ENCODE measurements at regions not wholly inside any gene's neighbourhood (a gene's known extent, or its start where the extent isn't known, plus 50 kb on each side); places are given as distances from the start of the nearest gene placed in this dataset.

- Histone ChIP-seq H3K79me2 (ENCODE audit: control insufficient read depth, insufficient read depth, low read length) (no peaks in the 10 kb centered on the region), H3K27me3 (ENCODE audit: control insufficient read depth in 2 of 2, insufficient read depth in 2 of 2, low read length in 2 of 2) (no peaks in the 10 kb centered on the region), H3K27ac (ENCODE audit: insufficient read depth, low read depth, low read length) (no peak overlapping the region), H3K4me2 (ENCODE audit: insufficient read depth, low read length) (no peak overlapping the region), H3K4me1 (ENCODE audit: control insufficient read depth, extremely low read depth, insufficient read depth, low read length) (no peaks in the 10 kb centered on the region), H4K20me1 (replicated peaks; ENCODE audit: control insufficient read depth, extremely low read depth, insufficient read depth, low read length) (no peaks in the 10 kb centered on the region), H3K4me3 (replicated peaks in 1 of 3; ENCODE audit: insufficient read depth in 1 of 3, low read depth in 1 of 3, low read length in 3 of 3) (no peak overlapping the region), H3K9ac (replicated peaks; ENCODE audit: extremely low read depth, insufficient read depth, low read length) (no peak overlapping the region), H2AFZ (ENCODE audit: low read depth, low read length) (no peak overlapping the region), H3K9me1 (replicated peaks; ENCODE audit: control insufficient read depth, extremely low read depth, insufficient read depth, low read length) (no peaks in the 10 kb centered on the region), H3K36me3 (ENCODE audit: control insufficient read depth in 2 of 2, extremely low read depth in 1 of 2, insufficient read depth in 2 of 2, low read length in 2 of 2) (no peaks in the 10 kb centered on the region), H3K9me3 (replicated peaks; ENCODE audit: control insufficient read depth, insufficient read depth, low read length) (peaks cover 3% of the 10 kb centered on the region)
- POLR2A ChIA-PET, result no interaction called here
- CTCF ChIA-PET, result no interaction called here
- no peak for DNase-seq (ENCODE audit: low read depth, low spot score)
- intact Hi-C loops (cut with micrococcal nuclease) (no loop called here), dilution Hi-C loops (cut with MboI; ENCODE audit: extremely low pct_ligation_motif_present, low sequenced_read_pairs) (no loop called here)
- no peak for FAIRE-seq
- TF ChIP-seq EZH2 (IDR thresholded peaks at IDR 0.05; ENCODE audit: borderline replicate concordance, low read depth, low read length, severe bottlenecking) (no peak), GATA2 (IDR thresholded peaks at IDR 0.05; ENCODE audit: insufficient read depth, insufficient read length, low read depth, low read length) (no peak)
- BruUV-seq (replicated peaks), result no TSS peak
Measured at GRCh38 chr21:24210130-24210529, 1397.2 kb downstream of the MRPL39 start.

GRCh38 chr21:24208562-24209260 is 1398.6 kb downstream of the MRPL39 start:
- intact Hi-C loops (cut with micrococcal nuclease), result no loop called here
- H2AFZ ChIP-seq (ENCODE audit: low read depth, low read length), result no peak overlapping the region
- dilution Hi-C loops (cut with MboI; ENCODE audit: extremely low pct_ligation_motif_present, low sequenced_read_pairs), result no loop called here
- peaks cover 3% of the 10 kb centered on the region for H3K9me3 ChIP-seq (replicated peaks; ENCODE audit: control insufficient read depth, insufficient read depth, low read length)
- no peak overlapping the region for H3K4me2 ChIP-seq (ENCODE audit: insufficient read depth, low read length)
- FAIRE-seq (no peak), DNase-seq (ENCODE audit: low read depth, low spot score) (no peak)
- no peaks in the 10 kb centered on the region for H3K79me2 ChIP-seq (ENCODE audit: control insufficient read depth, insufficient read depth, low read length)
- H3K27me3 ChIP-seq (ENCODE audit: control insufficient read depth in 2 of 2, insufficient read depth in 2 of 2, low read length in 2 of 2), result no peaks in the 10 kb centered on the region
- H3K9me1 ChIP-seq (replicated peaks; ENCODE audit: control insufficient read depth, extremely low read depth, insufficient read depth, low read length), result no peaks in the 10 kb centered on the region
- H4K20me1 ChIP-seq (replicated peaks; ENCODE audit: control insufficient read depth, extremely low read depth, insufficient read depth, low read length), result no peaks in the 10 kb centered on the region
- H3K27ac ChIP-seq (ENCODE audit: insufficient read depth, low read depth, low read length), result no peak overlapping the region
- no peaks in the 10 kb centered on the region for H3K36me3 ChIP-seq (ENCODE audit: control insufficient read depth in 2 of 2, extremely low read depth in 1 of 2, insufficient read depth in 2 of 2, low read length in 2 of 2)
- no peak overlapping the region for H3K9ac ChIP-seq (replicated peaks; ENCODE audit: extremely low read depth, insufficient read depth, low read length)
- no peaks in the 10 kb centered on the region for H3K4me1 ChIP-seq (ENCODE audit: control insufficient read depth, extremely low read depth, insufficient read depth, low read length)
- ChIA-PET POLR2A (no interaction called here), CTCF (no interaction called here)
- no TSS peak for BruUV-seq (replicated peaks)
- TF ChIP-seq CTCF (IDR thresholded peaks at IDR 0.05; ENCODE audit: extremely low read depth in 1 of 2, insufficient read depth in 1 of 2, low read depth in 1 of 2, low read length in 2 of 2) (no peak), GATA2 (IDR thresholded peaks at IDR 0.05; ENCODE audit: insufficient read depth, insufficient read length, low read depth, low read length) (no peak), JUN (IDR thresholded peaks at IDR 0.05; ENCODE audit: borderline replicate concordance, insufficient read depth, insufficient read length, low read depth) (no peak), POLR2AphosphoS5 (IDR thresholded peaks at IDR 0.05; ENCODE audit: insufficient read depth, low read depth, low read length) (no peak), EZH2 (IDR thresholded peaks at IDR 0.05; ENCODE audit: borderline replicate concordance, low read depth, low read length, severe bottlenecking) (no peak), MYC (IDR thresholded peaks at IDR 0.05; ENCODE audit: low read depth, low read length) (no peak), MAX (IDR thresholded peaks at IDR 0.05; ENCODE audit: insufficient read depth, insufficient read length) (no peak), FOS (IDR thresholded peaks at IDR 0.05; ENCODE audit: borderline replicate concordance, insufficient read depth, low read length) (no peak), POLR2A (IDR thresholded peaks at IDR 0.05; ENCODE audit: low read depth, low read length) (no peak)
- no peak overlapping the region for H3K4me3 ChIP-seq (replicated peaks in 1 of 3; ENCODE audit: insufficient read depth in 1 of 3, low read depth in 1 of 3, low read length in 3 of 3)

Measured in endothelial cell of umbilical vein (primary cell).